Hepatocyte (in vitro differentiated cells): ENCODE measurements at regions not wholly inside any gene's neighbourhood (a gene's known extent, or its start where the extent isn't known, plus 50 kb on each side); places are given as distances from the start of the nearest gene placed in this dataset.

Experiments
- DNase-seq: peaks from one replicate; pipeline ENCODE4 v3.0.0-alpha.2; 2016; ENCODE audit warnings: low spot score
- H2AFZ ChIP-seq: fragments of 200-600 bp; sonication (generic); 2 replicates; pipeline ENCODE4 v1.6.0; 2016; ENCODE audit warnings: antibody characterized with exemption, mild to moderate bottlenecking
- H3K27ac ChIP-seq: fragments of 200-600 bp; sonication (generic); 2 replicates; pipeline ENCODE4 v1.5.1; 2016; ENCODE audit warnings: mild to moderate bottlenecking
- H3K27me3 ChIP-seq: fragments of 200-600 bp; sonication (generic); 2 replicates; pipeline ENCODE4 v1.6.1; 2016
- H3K36me3 ChIP-seq: fragments of 200-600 bp; sonication (generic); replicated peaks from 2 replicates; pipeline ENCODE4 v1.5.1; 2016; ENCODE audit warnings: low read depth; ENCODE audit not compliant: insufficient read depth
- H3K4me1 ChIP-seq: fragments of 200-600 bp; sonication (generic); 2 replicates; pipeline ENCODE4 v1.5.1; 2016; ENCODE audit warnings: mild to moderate bottlenecking, moderate library complexity; ENCODE audit not compliant: insufficient read depth
- H3K4me2 ChIP-seq: fragments of 200-600 bp; sonication (generic); 2 replicates; pipeline ENCODE4 v1.6.0; 2016
- H3K4me3 ChIP-seq: fragments of 200-600 bp; sonication (generic); 2 replicates; pipeline ENCODE4 v1.5.1; 2016; ENCODE audit warnings: mild to moderate bottlenecking
- H3K79me2 ChIP-seq: fragments of 200-600 bp; sonication (generic); 2 replicates; pipeline ENCODE4 v1.6.0; 2017; ENCODE audit warnings: mild to moderate bottlenecking
- H3K9me2 ChIP-seq: fragments of 200-600 bp; sonication (generic); replicated peaks from 2 replicates; pipeline ENCODE4 v1.6.0; 2017; ENCODE audit warnings: mild to moderate bottlenecking; ENCODE audit not compliant: insufficient read depth
- H3K9me3 ChIP-seq: fragments of 200-600 bp; sonication (generic); 2 replicates; pipeline ENCODE4 v1.5.1; 2016; ENCODE audit warnings: low read depth, mild to moderate bottlenecking
- H4K20me1 ChIP-seq: fragments of 200-600 bp; sonication (generic); 2 replicates; pipeline ENCODE4 v1.6.0; 2016; ENCODE audit warnings: mild to moderate bottlenecking; ENCODE audit not compliant: insufficient read depth, poor library complexity, severe bottlenecking
- EZH2 ChIP-seq: fragments of 200-600 bp; sonication (generic); IDR thresholded peaks from 2 replicates; pipeline ENCODE4 v1.6.1; 2016; ENCODE audit warnings: antibody characterized with exemption, mild to moderate bottlenecking, borderline replicate concordance
- EZH2phosphoT487 ChIP-seq: fragments of 200-600 bp; sonication (generic); IDR thresholded peaks from one replicate; pipeline ENCODE4 v1.6.1; 2018; ENCODE audit warnings: antibody characterized with exemption, mild to moderate bottlenecking, low read depth, moderate library complexity; ENCODE audit not compliant: unreplicated experiment, severe bottlenecking
- WGBS: methylation state at CpG from one replicate; pipeline ENCODE4 v1.1.6; 2016; ENCODE audit warnings: low lambda C conversion rate; ENCODE audit errors: missing lambda C conversion rate; 5-methylcytosine and 5-hydroxymethylcytosine counted together
- TF ChIP-seq, protein P1 (sequence below): fragments of 200-600 bp; sonication (generic); IDR thresholded peaks from 2 replicates; pipeline ENCODE4 v1.5.1; 2016; ENCODE audit warnings: antibody characterized with exemption, mild to moderate bottlenecking; ENCODE audit not compliant: poor library complexity

DNA sequence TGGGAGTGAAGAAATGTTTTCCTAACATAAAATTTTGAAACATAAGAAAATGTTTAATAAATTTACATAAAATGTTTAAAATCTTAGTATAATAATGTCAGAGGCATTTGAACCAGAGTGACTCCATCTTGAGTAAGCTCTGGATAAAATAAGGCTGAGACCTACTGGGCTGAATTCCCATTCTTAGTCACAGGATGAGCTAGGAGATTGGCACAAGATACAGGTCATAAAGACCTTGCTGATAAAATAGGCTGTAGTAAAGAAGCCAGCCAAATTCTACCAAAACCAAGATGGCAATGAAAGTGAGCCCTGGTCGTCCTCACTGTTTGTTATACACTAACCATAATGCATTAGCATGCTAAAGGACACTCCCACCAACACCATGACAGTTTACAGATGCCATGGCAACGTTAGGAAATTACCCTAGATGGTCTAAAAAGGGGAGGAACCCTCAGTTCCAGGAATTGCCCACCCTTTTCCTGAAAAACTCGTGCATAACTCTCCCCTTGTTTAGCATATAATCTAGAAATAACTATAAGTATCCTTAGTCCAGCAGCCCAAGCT, 1184.0 kb downstream of the UQCRFS1 start:
- H4K20me1 ChIP-seq: no peaks in the 10 kb centered on the region
- H3K79me2 ChIP-seq: no peaks in the 10 kb centered on the region
- no peaks in the 10 kb centered on the region for H3K36me3 ChIP-seq
- H3K9me3 ChIP-seq: no peaks in the 10 kb centered on the region
- H3K27ac ChIP-seq: no peak overlapping the region
- no peak for DNase-seq
- H3K4me2 ChIP-seq: no peak overlapping the region
- no peaks in the 10 kb centered on the region for H3K4me1 ChIP-seq
- TF ChIP-seq, protein P1, sequence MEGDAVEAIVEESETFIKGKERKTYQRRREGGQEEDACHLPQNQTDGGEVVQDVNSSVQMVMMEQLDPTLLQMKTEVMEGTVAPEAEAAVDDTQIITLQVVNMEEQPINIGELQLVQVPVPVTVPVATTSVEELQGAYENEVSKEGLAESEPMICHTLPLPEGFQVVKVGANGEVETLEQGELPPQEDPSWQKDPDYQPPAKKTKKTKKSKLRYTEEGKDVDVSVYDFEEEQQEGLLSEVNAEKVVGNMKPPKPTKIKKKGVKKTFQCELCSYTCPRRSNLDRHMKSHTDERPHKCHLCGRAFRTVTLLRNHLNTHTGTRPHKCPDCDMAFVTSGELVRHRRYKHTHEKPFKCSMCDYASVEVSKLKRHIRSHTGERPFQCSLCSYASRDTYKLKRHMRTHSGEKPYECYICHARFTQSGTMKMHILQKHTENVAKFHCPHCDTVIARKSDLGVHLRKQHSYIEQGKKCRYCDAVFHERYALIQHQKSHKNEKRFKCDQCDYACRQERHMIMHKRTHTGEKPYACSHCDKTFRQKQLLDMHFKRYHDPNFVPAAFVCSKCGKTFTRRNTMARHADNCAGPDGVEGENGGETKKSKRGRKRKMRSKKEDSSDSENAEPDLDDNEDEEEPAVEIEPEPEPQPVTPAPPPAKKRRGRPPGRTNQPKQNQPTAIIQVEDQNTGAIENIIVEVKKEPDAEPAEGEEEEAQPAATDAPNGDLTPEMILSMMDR: no peak
- TF ChIP-seq EZH2: no peak
- TF ChIP-seq EZH2phosphoT487: no peak
- H3K9me2 ChIP-seq: no peaks in the 10 kb centered on the region
- H2AFZ ChIP-seq: no peak overlapping the region
- no peaks in the 10 kb centered on the region for H3K27me3 ChIP-seq
- 63% methylated on average over 3 of the region's 3 CpGs for WGBS
- no peak overlapping the region for H3K4me3 ChIP-seq

DNA sequence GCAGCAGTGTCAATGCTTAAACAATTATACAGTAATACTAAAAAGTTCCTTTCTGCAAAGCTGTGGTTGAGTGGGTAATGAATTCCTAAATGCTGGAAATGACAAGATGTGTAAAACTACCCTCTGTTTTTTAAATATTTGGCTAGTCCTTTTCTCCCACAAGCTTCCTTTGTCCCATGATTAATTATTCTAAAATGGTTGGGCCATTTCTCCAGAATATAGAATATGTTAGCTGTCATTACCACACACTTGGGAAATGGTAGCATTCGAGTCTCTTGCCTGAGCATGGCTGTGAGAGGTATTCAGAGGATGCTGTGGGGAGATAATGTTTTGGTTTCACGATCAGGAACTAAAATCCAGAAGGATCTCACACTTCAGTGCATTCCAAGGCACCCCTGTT, 1185.8 kb downstream of the UQCRFS1 start:
- H3K4me3 ChIP-seq: no peak overlapping the region
- no peak overlapping the region for H2AFZ ChIP-seq
- H4K20me1 ChIP-seq: no peaks in the 10 kb centered on the region
- WGBS: 81% methylated on average over 2 of the region's 2 CpGs
- no peak for TF ChIP-seq EZH2phosphoT487
- TF ChIP-seq EZH2: no peak
- TF ChIP-seq, protein P1: no peak
- H3K9me2 ChIP-seq: no peaks in the 10 kb centered on the region
- H3K4me2 ChIP-seq: no peak overlapping the region
- no peaks in the 10 kb centered on the region for H3K9me3 ChIP-seq
- no peak overlapping the region for H3K27ac ChIP-seq
- H3K4me1 ChIP-seq: no peaks in the 10 kb centered on the region
- no peak for DNase-seq
- no peaks in the 10 kb centered on the region for H3K36me3 ChIP-seq
- no peaks in the 10 kb centered on the region for H3K27me3 ChIP-seq
- H3K79me2 ChIP-seq: no peaks in the 10 kb centered on the region

DNA sequence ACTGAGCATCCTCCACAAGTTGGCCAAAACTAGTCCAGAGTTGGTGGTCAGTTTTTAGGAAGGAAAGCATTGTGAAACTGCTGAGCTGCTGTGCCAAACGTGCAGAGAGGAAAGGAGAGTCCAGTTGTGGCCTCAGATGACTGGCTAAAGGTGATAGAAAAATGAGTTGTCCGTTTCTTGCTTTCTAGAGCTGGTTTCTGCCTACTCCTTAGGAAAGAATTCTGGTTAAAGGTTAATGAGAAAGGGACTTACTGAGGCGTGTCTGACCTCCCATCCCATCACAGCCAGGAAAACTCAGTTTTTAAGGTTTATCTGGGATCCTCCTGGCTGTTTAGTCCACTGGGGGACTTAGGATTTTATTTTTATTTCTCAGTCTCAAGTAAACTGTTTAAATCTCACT, 1186.3 kb downstream of the UQCRFS1 start:
- Histone ChIP-seq H3K9me2 (no peaks in the 10 kb centered on the region), H2AFZ (no peak overlapping the region), H3K4me2 (no peak overlapping the region), H3K4me3 (no peak overlapping the region), H3K27ac (no peak overlapping the region), H3K36me3 (no peaks in the 10 kb centered on the region), H3K27me3 (no peaks in the 10 kb centered on the region), H3K79me2 (no peaks in the 10 kb centered on the region), H3K4me1 (no peaks in the 10 kb centered on the region), H4K20me1 (no peaks in the 10 kb centered on the region), H3K9me3 (no peaks in the 10 kb centered on the region)
- DNase-seq: no peak
- 52% methylated on average over 3 of the region's 3 CpGs for WGBS
- no peak for TF ChIP-seq EZH2
- TF ChIP-seq, protein P1: no peak
- TF ChIP-seq EZH2phosphoT487: no peak

DNA sequence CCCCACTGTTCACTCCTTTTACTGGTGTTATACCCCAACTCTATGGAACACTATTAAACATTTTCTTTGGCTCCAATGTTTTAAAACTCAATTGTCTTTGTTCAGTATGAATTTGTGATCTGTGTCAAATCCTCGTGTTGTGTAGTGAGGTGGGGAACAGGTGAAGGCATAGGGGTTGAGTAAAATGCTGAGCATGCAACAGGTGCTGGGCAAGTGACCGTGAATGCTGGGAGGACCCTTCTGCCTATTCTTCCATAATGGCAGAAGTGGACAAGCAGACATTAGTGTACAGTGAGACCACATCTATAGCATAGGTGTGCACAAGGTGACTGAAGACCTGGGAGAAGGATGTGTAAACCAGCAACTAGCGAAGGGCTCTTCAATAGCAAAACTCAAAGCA, 1188.0 kb downstream of the UQCRFS1 start:
- Histone ChIP-seq H3K9me2 (no peaks in the 10 kb centered on the region), H3K9me3 (no peaks in the 10 kb centered on the region), H3K4me3 (no peak overlapping the region), H3K27ac (no peak overlapping the region), H3K27me3 (no peaks in the 10 kb centered on the region), H2AFZ (no peak overlapping the region), H3K4me1 (no peaks in the 10 kb centered on the region), H3K79me2 (no peaks in the 10 kb centered on the region), H3K4me2 (no peak overlapping the region), H3K36me3 (no peaks in the 10 kb centered on the region), H4K20me1 (no peaks in the 10 kb centered on the region)
- no peak for DNase-seq
- WGBS: 94% methylated on average over 3 of the region's 3 CpGs
- TF ChIP-seq, protein P1: no peak
- no peak for TF ChIP-seq EZH2phosphoT487
- no peak for TF ChIP-seq EZH2
